ENCODE measurements at regions not wholly inside any gene's neighbourhood (a gene's known extent, or its start where the extent isn't known, plus 50 kb on each side); places are given as distances from the start of the nearest gene placed in this dataset.

DNA sequence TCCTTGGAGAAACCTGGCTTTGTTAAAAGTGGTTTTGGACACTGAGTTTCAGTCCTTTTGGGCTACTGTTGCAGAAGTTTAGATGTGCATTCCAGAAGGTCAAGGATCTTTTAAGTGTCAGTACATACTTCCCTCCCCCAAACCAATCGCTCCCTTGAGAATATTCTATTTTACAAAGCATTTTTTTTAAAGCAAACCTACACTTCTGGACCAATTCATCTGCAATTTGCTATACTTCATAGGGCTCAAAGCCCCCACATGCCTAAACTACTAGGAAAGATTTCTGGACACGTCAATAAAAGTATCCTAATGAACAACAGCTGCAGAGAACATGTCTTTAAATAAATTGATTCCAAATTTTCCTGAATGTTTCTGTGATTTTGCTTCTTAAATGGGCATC, 157.6 kb downstream of the RDH14 start:
- TF ChIP-seq, protein P1, sequence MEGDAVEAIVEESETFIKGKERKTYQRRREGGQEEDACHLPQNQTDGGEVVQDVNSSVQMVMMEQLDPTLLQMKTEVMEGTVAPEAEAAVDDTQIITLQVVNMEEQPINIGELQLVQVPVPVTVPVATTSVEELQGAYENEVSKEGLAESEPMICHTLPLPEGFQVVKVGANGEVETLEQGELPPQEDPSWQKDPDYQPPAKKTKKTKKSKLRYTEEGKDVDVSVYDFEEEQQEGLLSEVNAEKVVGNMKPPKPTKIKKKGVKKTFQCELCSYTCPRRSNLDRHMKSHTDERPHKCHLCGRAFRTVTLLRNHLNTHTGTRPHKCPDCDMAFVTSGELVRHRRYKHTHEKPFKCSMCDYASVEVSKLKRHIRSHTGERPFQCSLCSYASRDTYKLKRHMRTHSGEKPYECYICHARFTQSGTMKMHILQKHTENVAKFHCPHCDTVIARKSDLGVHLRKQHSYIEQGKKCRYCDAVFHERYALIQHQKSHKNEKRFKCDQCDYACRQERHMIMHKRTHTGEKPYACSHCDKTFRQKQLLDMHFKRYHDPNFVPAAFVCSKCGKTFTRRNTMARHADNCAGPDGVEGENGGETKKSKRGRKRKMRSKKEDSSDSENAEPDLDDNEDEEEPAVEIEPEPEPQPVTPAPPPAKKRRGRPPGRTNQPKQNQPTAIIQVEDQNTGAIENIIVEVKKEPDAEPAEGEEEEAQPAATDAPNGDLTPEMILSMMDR (IDR thresholded peaks at IDR 0.05), result no peak
- TF ChIP-seq POLR2A (IDR thresholded peaks at IDR 0.05), result no peak
